CD4-positive, alpha-beta T cell treated with Interferon alpha-2 for 1 hour (primary cell): ENCODE measurements at regions not wholly inside any gene's neighbourhood (a gene's known extent, or its start where the extent isn't known, plus 50 kb on each side); places are given as distances from the start of the nearest gene placed in this dataset.
"Not testable (repeated sequence)": the region's sequence is repeated elsewhere in the genome, so short reads cannot be mapped to it uniquely, and the experiment has no call there.

Experiments used
- DNase-seq, 2 donors: peaks; one replicate each; pipeline ENCODE4 v3.0.0-alpha.2; 2020 to 2022

- no peak for DNase-seq
Observed at GRCh38 chr12:72865921-72866320, 593.8 kb downstream of the TRHDE start.

DNA sequence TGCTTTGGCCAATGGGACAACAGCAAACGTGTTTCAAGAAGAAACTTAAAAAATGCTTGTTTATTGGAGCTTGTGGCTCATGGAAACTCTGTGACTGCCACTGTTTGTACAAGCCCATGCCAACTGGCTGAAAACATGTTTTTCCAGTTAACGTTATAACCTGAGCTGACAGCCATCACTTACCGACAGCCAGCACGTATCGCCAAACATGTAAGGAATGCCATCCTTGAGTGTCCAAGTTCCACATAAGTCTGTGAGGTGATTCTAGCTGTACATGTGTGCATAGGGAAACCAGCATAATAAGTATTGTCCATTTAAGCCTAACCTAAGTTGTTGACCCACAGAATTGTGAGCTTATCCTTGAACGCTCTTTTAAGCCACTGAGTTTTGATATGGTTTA lies 596.9 kb downstream of the TRHDE start:
- no peak for DNase-seq

DNA sequence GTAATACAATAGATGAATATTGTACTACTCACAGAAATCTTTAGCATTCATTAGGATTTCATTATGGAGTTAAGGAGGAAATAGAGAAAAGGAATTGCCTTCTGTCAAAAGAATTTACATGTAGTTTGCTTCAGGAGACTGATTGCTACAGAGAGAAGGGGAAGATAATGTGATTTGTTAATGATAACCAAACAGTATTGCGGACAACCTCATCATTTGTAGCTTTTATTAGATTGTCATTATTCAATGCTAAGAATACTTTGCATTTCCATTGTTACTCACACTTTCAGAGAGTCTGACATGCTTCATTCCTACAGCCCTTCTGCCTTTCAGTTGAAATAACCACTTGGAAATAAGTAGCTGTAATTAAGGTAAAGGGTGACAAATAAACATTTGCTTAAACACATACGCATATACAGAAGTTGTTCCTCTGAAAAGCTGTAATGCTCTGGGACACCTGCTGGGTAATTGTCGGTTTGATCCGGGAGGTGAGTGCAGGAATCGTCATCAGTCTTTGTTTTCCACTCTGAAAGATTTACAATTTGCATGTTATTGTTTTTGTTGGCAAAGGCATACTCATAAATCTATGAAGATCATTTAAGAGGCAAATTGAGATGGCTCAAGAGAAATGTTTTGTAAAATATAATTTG lies 600.2 kb downstream of the TRHDE start:
- DNase-seq, result no peak

- no peak for DNase-seq
Observed at GRCh38 chr12:72872996-72873395, 600.8 kb downstream of the TRHDE start.

- DNase-seq, result no peak
Observed at GRCh38 chr12:72876092-72876491, 603.9 kb downstream of the TRHDE start.

GRCh38 chr12:72888693-72889092 lies 616.5 kb downstream of the TRHDE start:
- DNase-seq, result no peak

GRCh38 chr12:72889791-72890190 lies 617.6 kb downstream of the TRHDE start:
- DNase-seq, result no peak

DNA sequence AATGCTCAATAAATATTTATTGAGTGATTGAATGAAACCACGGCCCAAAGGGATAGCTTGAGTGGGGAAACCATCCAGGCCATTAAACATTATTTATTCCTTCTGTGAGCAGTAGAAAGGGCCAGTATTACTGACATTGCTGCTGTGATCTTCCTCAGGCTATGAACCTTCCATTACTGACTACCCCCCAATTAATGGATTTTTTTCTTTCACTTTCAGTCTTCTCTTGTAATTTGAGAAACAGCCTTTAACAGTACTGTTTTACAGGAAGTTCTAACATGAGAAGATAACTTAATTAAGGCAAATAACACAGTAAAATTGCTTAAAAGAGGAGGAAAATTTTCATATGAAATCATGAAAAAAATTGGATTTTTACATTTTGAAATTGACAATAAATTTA lies 629.5 kb downstream of the TRHDE start:
- no peak for DNase-seq

DNA sequence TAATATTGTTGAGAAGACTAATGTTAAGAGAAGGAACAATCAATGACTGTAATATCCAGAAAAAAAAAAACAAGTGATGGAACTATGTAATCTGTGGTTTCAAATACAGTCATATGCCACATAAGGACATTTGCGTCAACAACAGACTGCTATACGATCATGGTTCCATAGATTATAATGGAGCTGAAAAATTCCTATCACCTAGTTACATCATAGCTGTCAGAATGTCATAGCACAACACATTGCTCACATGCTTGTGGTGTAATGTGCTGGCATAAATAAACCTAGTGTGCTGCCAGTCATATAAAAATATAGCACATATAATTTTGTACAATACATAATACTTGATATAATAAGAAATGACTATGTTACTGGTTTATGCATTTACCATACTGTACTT lies 653.5 kb downstream of the TRHDE start:
- DNase-seq, result no peak

- DNase-seq, result not testable (repeated sequence)
Observed at GRCh38 chr12:72931838-72932237, 659.7 kb downstream of the TRHDE start.

DNA sequence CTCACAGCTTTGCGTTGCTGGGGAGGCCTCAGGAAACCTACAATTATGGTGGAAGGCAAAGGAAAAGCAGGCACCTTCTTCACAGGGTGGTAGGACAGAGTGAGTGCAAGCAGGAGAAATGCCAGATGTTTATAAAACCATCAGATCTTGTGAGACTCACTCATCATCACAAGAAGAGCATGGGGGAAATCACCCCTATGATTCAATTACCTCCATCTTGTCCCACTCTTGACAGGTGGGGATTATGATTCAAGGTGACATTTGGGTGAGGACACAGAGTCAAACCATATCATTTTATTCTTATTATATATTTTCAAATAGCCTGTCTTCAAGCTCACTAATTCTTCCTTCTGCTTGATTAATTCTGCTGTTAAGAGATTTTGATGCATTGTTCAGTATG lies 665.3 kb downstream of the TRHDE start:
- DNase-seq, result no peak

DNA sequence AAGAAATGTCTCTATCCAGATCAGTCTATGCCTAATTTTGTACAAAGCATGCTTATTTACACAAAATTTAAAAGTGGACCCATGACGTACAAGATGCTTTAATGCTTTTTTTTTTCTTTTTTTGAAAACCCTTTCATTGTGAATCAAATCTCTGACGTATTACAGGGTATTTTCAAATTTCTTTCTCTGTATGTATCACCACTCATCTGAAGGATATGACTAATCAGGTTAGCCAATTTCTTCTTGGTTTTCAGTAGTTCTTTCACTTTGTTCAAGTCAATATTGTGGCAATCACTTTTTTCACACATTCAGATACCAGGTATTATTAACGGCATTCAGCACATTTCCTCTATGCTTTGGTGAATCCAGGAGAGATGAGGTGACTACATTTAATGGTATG lies 685.3 kb downstream of the TRHDE start:
- no peak for DNase-seq

DNA sequence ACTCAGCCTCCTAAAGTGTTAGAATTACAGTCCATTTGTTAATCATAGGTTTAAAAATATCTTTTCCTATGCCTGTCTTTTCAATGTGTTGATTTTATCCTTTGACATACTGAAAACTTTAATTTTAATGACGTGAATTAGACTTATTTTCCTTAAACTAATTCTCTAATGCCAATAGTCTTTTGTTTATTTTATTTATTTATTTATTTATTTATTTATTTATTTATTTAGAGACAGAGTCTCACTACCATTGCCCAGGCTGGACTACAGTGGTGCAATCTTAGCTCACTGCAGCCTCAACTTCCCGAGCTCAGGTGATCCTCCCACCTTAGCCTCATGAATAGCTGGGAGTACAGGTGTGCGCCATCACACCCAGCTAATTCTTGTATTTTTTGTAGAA lies 694.5 kb downstream of the TRHDE start:
- DNase-seq, result no peak

DNA sequence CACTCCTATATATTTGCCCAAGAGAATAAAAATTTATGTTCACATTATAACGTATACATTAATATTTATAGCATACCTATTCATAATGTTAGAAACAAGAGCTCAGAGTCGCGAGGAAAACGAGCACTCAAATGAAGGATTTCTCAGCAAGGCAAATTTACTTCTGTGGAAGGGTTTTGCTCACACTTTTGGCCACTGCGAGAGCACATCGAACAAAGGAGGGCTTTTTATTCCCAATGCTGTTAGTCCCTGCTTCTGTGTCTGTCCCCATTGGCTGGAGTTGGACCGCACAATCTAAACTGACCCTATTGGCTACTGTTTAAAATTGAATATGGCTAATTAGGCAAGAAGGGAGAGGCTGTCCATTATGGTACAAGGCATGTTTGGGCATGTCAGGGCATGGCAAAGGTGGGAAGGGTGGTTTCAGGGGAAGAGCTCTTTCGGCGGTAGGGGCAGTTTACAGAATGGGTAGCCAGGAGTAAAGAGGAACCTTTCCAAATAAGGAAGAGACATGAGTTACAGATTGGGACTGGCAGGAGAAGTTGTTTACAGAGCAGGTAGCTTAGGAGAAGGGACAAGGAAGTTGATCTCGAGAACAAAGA lies 702.9 kb downstream of the TRHDE start:
- DNase-seq, result no peak

GRCh38 chr12:72978999-72979398 lies 706.8 kb downstream of the TRHDE start:
- DNase-seq, result no peak

- DNase-seq, result no peak
Observed at GRCh38 chr12:72982356-72982755, 710.2 kb downstream of the TRHDE start.

DNA sequence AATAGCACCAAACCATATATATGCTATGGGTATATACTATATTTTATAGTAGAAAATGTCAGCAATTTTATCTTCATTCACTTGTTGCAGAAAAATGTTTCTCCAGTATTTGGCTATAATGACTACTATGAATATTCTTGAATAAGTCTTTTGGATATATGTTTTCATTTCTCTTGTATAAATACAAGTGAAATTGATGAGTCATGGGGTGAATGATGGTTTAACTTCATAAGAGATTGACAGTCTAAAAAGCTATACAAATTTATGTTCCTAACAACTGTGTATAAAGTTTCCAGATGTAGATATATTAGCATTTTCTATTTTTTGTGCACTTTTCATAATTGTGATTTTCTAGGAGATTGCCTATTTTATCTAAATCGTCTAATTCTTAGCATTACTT lies 714.8 kb downstream of the TRHDE start:
- DNase-seq, result no peak

GRCh38 chr12:72989458-72989947 lies 717.3 kb downstream of the TRHDE start:
- no peak for DNase-seq

DNA sequence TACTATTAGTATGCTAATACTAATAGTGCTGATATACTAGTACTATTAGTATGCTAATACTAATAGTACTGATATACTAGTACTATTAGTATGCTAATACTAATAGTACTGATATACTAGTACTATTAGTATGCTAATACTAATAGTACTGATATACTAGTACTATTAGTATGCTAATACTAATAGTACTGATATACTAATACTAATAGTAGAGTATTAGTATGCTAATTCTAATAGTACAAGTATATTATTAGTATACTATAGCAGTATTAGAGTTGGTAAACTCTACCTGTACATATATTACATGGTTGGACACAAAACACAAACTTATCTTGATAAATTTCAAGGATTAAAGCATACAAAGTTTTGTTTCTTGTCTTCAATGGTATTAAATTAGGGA lies 722.9 kb downstream of the TRHDE start:
- not testable (repeated sequence) for DNase-seq

DNA sequence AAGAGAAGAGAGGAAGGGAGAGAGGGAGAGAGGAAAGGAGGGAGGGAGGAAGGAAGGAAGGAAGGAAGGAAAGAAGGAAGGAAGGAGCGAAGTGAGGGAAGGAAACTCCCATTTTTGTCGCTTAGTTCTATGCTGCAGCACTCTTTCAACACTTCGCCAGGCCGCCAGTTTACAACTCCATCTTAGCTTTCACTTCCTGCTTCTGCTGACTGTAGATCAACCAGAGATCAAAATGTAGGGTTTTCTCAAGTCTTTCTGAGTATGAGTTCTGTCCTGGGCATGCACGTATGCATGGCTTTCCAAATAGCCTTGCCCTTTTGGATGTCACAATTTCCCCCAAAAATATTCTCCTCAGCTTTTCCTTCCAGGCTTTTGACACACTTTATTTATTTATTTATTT lies 723.4 kb downstream of the TRHDE start:
- no peak for DNase-seq

- DNase-seq, result not testable (repeated sequence)
Observed at GRCh38 chr12:73001806-73002205, 729.6 kb downstream of the TRHDE start.

- DNase-seq, result not testable (repeated sequence)
Observed at GRCh38 chr12:73002504-73002903, 730.3 kb downstream of the TRHDE start.

- not testable (repeated sequence) for DNase-seq
Observed at GRCh38 chr12:73009138-73009834, 737.1 kb downstream of the TRHDE start.

DNA sequence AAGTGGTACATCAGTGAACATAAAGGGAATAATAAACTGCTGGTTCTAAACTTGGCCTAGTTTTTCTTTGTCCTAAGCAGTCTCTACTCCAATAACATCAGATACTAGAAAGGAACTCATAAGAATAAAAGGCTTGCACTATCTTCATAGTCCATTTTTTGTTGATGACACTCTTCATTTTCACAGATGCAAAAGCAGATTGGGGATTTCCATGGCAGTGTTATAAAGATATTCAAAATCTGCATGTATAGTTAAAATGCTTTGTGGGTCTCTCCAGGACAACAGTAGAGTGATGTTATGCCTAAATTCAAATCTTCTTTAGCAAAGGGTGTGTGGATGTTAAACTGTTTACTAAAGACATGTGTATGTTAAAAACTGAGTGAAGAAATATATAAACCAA lies 745.8 kb downstream of the TRHDE start:
- DNase-seq, result no peak
